Parathyroid adenoma (tissue), 2 donors: ENCODE measurements at regions not wholly inside any gene's neighbourhood (a gene's known extent, or its start where the extent isn't known, plus 50 kb on each side); places are given as distances from the start of the nearest gene placed in this dataset.

ENCODE experiments used
- H2AFZ ChIP-seq: fragments of 300-600 bp; sonication (generic); one replicate; pipeline ENCODE4 v1.7.0; 2017; ENCODE audit warnings: antibody characterized with exemption, mild to moderate bottlenecking
- H3K27ac ChIP-seq: fragments of 300-600 bp; sonication (generic); one replicate; pipeline ENCODE4 v1.7.0; 2017
- H3K27me3 ChIP-seq: fragments of 300-600 bp; sonication (generic); one replicate; pipeline ENCODE4 v1.7.0; 2017; ENCODE audit warnings: low read length; ENCODE audit not compliant: control insufficient read depth, insufficient read depth
- H3K36me3 ChIP-seq: fragments of 300-600 bp; sonication (generic); one replicate; pipeline ENCODE4 v1.7.0; 2017; ENCODE audit warnings: low read length; ENCODE audit not compliant: control insufficient read depth, insufficient read depth
- H3K4me1 ChIP-seq: fragments of 300-600 bp; sonication (generic); one replicate; pipeline ENCODE4 v1.7.0; 2017; ENCODE audit warnings: control low read depth
- H3K4me2 ChIP-seq: fragments of 300-600 bp; sonication (generic); one replicate; pipeline ENCODE4 v1.7.0; 2017; ENCODE audit warnings: low read length
- H3K4me3 ChIP-seq: fragments of 300-600 bp; sonication (generic); one replicate; pipeline ENCODE4 v1.7.0; 2017; ENCODE audit warnings: low read depth, low read length
- H3K79me2 ChIP-seq: fragments of 300-600 bp; sonication (generic); one replicate; pipeline ENCODE4 v1.7.0; 2017; ENCODE audit warnings: control low read depth
- H3K9ac ChIP-seq: fragments of 300-600 bp; sonication (generic); one replicate; pipeline ENCODE4 v1.7.0; 2017; ENCODE audit warnings: mild to moderate bottlenecking
- H3K9me3 ChIP-seq: fragments of 300-600 bp; sonication (generic); one replicate; pipeline ENCODE4 v1.7.0; 2017; ENCODE audit warnings: low read length; ENCODE audit not compliant: control insufficient read depth
- CTCF ChIP-seq: fragments of 300-600 bp; sonication (generic); IDR thresholded peaks from one replicate; pipeline ENCODE4 v1.7.0; 2017; ENCODE audit warnings: antibody characterized with exemption, mild to moderate bottlenecking
- donor health status: primary hyperparathyroidism.

GRCh38 chr12:29066011-29066588 lies 83.0 kb upstream of the FAR2 start:
- Histone ChIP-seq H3K9me3 (no peaks in the 10 kb centered on the region), H3K36me3 (no peaks in the 10 kb centered on the region), H2AFZ (no peak overlapping the region), H3K4me2 (no peak overlapping the region), H3K4me1 (no peaks in the 10 kb centered on the region), H3K4me3 (no peak overlapping the region), H3K27ac (no peak overlapping the region), H3K79me2 (no peaks in the 10 kb centered on the region), H3K9ac (no peak overlapping the region), H3K27me3 (no peaks in the 10 kb centered on the region)
- no peak for TF ChIP-seq CTCF

GRCh38 chr12:29067430-29067829 lies 81.6 kb upstream of the FAR2 start:
- no peaks in the 10 kb centered on the region for H3K9me3 ChIP-seq
- no peak overlapping the region for H3K4me3 ChIP-seq
- no peaks in the 10 kb centered on the region for H3K27me3 ChIP-seq
- H3K9ac ChIP-seq, result no peak overlapping the region
- no peaks in the 10 kb centered on the region for H3K4me1 ChIP-seq
- no peak overlapping the region for H2AFZ ChIP-seq
- H3K27ac ChIP-seq, result no peak overlapping the region
- no peaks in the 10 kb centered on the region for H3K36me3 ChIP-seq
- no peaks in the 10 kb centered on the region for H3K79me2 ChIP-seq
- no peak overlapping the region for H3K4me2 ChIP-seq
- no peak for TF ChIP-seq CTCF

- no peaks in the 10 kb centered on the region for H3K4me1 ChIP-seq
- no peak overlapping the region for H3K4me3 ChIP-seq
- no peaks in the 10 kb centered on the region for H3K79me2 ChIP-seq
- no peak overlapping the region for H3K9ac ChIP-seq
- H3K4me2 ChIP-seq, result no peak overlapping the region
- no peaks in the 10 kb centered on the region for H3K9me3 ChIP-seq
- H3K36me3 ChIP-seq, result no peaks in the 10 kb centered on the region
- H3K27me3 ChIP-seq, result no peaks in the 10 kb centered on the region
- no peak overlapping the region for H3K27ac ChIP-seq
- TF ChIP-seq CTCF, result no peak
- H2AFZ ChIP-seq, result no peak overlapping the region
These were observed 78.8 kb upstream of the FAR2 start for GRCh38 chr12:29070309-29070708.

- H3K36me3 ChIP-seq, result no peaks in the 10 kb centered on the region
- no peaks in the 10 kb centered on the region for H3K4me1 ChIP-seq
- no peaks in the 10 kb centered on the region for H3K9me3 ChIP-seq
- H3K9ac ChIP-seq, result no peak overlapping the region
- no peak overlapping the region for H3K27ac ChIP-seq
- H3K27me3 ChIP-seq, result no peaks in the 10 kb centered on the region
- H3K4me2 ChIP-seq, result no peak overlapping the region
- TF ChIP-seq CTCF, result no peak
- no peaks in the 10 kb centered on the region for H3K79me2 ChIP-seq
- no peak overlapping the region for H3K4me3 ChIP-seq
- no peak overlapping the region for H2AFZ ChIP-seq
These were observed 78.0 kb upstream of the FAR2 start for GRCh38 chr12:29071099-29071498.

- no peaks in the 10 kb centered on the region for H3K79me2 ChIP-seq
- H3K4me2 ChIP-seq, result no peak overlapping the region
- no peaks in the 10 kb centered on the region for H3K9me3 ChIP-seq
- no peaks in the 10 kb centered on the region for H3K27me3 ChIP-seq
- no peaks in the 10 kb centered on the region for H3K4me1 ChIP-seq
- no peaks in the 10 kb centered on the region for H3K36me3 ChIP-seq
- H3K4me3 ChIP-seq, result no peak overlapping the region
- TF ChIP-seq CTCF, result no peak
- no peak overlapping the region for H2AFZ ChIP-seq
- no peak overlapping the region for H3K9ac ChIP-seq
- H3K27ac ChIP-seq, result no peak overlapping the region
These were observed 76.4 kb upstream of the FAR2 start for GRCh38 chr12:29072631-29073030.
